Loucy (cell line): ENCODE measurements at regions not wholly inside any gene's neighbourhood (a gene's known extent, or its start where the extent isn't known, plus 50 kb on each side); places are given as distances from the start of the nearest gene placed in this dataset.

ENCODE experiments used
- CTCF ChIP-seq: fragments of 200-600 bp; sonication (generic); conservative IDR thresholded peaks from 2 replicates; pipeline ENCODE4 v1.5.1; 2014; ENCODE audit warnings: mild to moderate bottlenecking, antibody characterized with exemption, low read length
- EZH2phosphoT487 ChIP-seq: fragments of 200-600 bp; IDR thresholded peaks from 2 replicates; pipeline ENCODE4 v1.6.1; 2018; ENCODE audit warnings: antibody characterized with exemption, mild to moderate bottlenecking, moderate library complexity, borderline replicate concordance

DNA sequence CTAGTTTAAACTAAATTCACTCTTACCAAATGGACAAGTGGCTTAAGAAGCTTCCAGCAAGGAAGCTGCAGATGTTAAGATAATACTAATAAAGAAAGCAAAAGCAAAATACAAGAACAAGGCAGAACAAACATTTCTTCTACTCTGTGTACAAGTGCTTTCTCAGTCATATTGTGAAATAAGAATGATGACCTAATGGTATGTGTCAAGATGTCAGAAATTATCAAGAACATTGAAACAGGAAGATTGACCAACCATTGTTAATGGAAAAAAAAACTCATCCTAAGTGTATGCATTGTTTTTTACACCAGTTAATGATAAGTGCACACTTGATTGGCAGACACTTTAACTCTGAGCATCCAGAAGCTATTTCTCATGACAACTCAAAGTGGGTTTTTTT lies 65.4 kb upstream of the P2RY1 start:
- TF ChIP-seq CTCF (no peak), EZH2phosphoT487 (no peak)
